Hematopoietic multipotent progenitor cell treated with erythropoietin and hydrocortisone succinate and interleukin-3 and kit ligand, for 4 days (in vitro differentiated cells): ENCODE measurements at regions not wholly inside any gene's neighbourhood (a gene's known extent, or its start where the extent isn't known, plus 50 kb on each side); places are given as distances from the start of the nearest gene placed in this dataset.
"Not testable (repeated sequence)": the region's sequence is repeated elsewhere in the genome, so short reads cannot be mapped to it uniquely, and the experiment has no call there.

Experiments used
- DNase-seq: peaks from one replicate; pipeline ENCODE4 v3.0.0-alpha.2; 2015

DNA sequence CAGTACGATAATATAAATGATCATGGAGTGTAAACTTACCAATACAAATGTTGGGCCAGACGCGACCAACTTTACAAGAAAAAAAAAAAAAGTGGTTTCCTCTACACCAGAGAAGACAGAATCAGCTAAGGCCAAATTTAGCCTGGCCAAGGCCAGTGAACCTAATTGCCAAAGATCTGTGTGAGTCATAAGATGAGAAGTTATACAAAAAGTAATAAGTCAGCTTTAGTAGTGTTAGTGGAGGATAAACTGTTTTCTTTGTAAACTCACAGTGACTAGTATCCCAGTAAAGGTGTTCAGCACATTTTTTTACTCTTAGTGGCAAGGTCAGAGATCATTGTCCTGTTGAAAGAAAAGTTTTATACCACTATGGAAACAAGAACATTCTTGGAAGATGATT is 531.4 kb upstream of the TECRL start:
- no peak for DNase-seq

DNA sequence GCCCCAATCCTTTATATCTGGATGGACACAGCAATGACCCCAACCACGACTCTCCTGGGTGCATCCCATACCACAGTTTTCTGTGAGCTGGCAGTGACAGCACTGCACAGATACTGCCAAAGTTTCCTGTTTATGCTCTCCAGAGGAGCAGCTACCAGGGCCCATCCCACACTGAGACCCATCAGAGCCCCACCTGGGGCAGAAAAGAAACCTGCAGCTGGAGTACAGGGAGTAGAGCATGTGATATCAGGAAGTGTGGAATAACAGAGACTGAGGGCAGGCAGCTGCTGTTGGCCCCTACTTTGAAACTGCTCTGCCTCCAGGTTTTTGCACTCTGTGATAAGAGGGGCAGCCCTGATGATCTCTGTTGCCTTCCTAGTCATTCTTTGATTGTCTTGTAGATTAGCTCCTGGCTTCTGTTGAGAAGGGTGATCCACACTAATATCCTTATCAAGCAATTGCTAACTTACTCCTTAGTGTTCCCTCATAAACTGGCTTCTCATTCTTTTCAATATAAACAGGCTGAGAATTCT is 526.3 kb upstream of the TECRL start:
- no peak for DNase-seq

- no peak for DNase-seq
Observed at GRCh38 chr4:64911846-64912245, 502.6 kb upstream of the TECRL start.

GRCh38 chr4:64903986-64904385 is 494.7 kb upstream of the TECRL start:
- DNase-seq = no peak

GRCh38 chr4:64899563-64899962 is 490.3 kb upstream of the TECRL start:
- DNase-seq = no peak

- DNase-seq = not testable (repeated sequence)
Observed at GRCh38 chr4:64899030-64899429, 489.8 kb upstream of the TECRL start.

DNA sequence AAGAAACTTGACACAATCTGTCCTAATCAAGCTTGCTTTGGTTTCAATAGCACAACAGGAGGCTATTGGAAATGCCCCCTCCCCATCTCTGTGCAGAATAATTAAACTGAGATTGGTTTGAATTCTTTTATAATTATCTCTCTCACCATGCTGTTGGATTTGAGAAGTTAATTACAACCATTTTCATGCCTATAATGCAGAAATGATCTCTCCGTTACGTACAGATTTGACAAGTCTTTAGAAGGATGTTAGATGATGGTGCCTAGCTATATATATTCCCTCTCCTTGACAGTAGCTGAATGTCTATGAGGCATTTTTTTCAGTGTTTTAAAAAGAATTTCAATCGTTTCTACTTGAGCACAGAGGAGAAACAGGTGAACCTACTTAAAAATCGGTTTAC is 488.4 kb upstream of the TECRL start:
- DNase-seq = no peak

- DNase-seq = no peak
Observed at GRCh38 chr4:64895031-64895430, 485.8 kb upstream of the TECRL start.

GRCh38 chr4:64893205-64893604 is 484.0 kb upstream of the TECRL start:
- DNase-seq = no peak

GRCh38 chr4:64889906-64890610 is 480.8 kb upstream of the TECRL start:
- DNase-seq = no peak

GRCh38 chr4:64883087-64883807 is 474.0 kb upstream of the TECRL start:
- DNase-seq = no peak

DNA sequence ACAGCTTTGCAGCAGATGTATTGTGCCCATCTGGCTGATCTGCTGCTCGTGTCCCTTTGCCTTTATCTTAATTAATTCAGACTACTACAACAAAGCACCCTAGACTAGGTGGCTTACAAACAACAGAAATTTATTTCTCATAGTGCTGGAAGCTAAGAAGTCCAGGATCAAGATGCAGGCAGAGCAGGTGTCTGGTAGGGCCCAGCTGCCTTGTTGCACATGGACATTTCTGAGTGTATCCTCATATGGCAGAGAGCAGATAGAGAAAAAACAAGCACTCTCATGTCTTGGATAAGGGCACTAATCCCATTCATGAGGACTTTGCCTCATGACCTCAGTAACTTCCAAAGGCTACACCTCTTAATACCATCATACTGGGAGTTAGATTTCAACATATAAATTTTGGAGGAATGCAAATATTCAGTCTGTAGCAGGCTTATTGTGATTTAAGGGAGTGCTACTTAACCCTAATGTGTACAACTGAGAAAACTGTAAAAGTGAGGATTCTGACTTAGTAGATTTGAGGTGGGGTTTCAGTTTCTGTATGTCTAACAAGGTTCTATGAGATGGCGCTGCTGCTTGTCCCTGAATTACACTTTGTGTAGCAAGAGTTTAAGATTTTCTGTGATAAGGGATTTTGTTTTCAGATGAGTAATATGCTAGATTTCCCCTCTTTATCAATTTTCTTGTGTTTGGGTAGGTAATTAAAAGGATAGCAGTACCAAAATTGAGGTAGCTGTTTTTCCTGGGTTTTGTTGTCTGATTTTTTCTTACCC is 473.2 kb upstream of the TECRL start:
- DNase-seq = no peak

GRCh38 chr4:64880557-64880956 is 471.3 kb upstream of the TECRL start:
- DNase-seq = no peak

DNA sequence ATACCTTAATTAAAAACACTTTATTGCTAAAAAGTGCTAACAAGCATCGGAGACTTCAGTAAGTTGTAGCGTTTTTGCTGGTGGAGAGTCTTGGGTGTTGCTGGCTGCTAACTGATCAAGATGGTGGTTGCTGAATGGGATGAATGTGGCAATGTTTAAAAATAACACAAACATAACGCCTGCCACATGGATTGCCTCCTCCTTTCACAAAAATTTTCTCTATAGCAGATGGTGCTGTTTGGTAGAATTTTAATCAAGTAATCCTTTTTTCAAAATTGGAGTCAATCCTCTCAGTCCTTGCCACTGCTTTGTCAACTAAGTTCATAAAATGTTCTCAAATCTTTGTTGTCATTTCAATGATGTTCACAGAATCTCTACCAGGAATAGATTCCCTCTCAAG is 466.8 kb upstream of the TECRL start:
- no peak for DNase-seq

- DNase-seq = no peak
Observed at GRCh38 chr4:64870558-64870957, 461.3 kb upstream of the TECRL start.

DNA sequence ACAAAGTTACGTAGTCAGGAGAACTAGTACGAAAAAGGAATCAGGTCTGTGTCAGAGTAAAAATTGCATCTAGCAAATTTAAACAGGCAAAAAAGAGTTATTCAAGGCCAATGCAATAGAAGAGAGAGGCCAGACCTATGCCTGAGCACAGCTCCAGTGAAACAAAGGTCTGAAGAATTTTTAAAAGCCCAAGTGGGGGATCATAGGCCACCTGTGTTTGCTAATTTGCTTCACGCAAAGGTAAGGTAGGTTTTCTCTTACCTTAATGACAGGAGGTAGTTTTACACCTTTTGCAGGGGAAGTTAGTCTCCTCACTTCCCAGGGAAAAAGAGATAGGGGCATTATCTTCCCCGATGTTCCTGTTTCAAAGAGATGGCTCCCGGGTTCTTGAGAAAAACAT is 448.6 kb upstream of the TECRL start:
- DNase-seq = no peak

GRCh38 chr4:64857198-64857597 is 447.9 kb upstream of the TECRL start:
- no peak for DNase-seq

DNA sequence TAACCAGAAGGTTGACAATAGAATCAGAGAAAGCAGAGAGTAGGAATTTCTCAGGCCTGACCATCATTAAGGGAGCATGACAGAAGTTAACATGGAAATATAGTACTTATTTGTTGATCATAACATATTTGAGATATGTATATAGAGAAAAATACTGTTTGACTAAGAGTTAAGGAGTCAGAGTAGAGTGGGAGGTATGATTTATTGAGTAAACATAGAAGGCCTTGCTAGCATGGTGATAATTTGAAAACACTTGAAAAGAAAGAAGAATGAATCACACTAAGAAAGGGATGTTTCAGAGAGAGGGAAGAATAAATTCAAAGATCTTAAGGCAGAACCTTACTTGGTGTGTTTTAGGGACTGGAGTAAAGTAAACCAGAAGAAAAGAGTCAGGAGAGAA is 437.2 kb upstream of the TECRL start:
- no peak for DNase-seq

DNA sequence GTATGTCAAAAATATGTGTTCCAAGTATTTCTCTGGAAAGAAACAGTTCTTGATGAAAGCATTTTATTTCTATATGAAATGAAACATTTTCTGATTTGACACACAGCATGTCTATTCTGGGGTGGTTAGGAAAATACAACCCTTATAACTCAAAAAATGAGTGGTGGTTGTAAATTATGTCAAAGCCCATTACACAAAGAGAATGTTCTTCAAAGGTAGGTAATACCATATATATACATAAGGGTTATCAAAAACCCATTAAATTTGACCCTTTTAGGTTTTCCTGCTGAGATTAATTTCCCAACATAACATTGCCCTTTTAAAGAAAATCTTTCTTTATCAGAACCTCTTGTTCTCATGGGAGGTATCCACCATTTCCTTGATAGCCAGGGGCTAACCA is 420.5 kb upstream of the TECRL start:
- DNase-seq = no peak

DNA sequence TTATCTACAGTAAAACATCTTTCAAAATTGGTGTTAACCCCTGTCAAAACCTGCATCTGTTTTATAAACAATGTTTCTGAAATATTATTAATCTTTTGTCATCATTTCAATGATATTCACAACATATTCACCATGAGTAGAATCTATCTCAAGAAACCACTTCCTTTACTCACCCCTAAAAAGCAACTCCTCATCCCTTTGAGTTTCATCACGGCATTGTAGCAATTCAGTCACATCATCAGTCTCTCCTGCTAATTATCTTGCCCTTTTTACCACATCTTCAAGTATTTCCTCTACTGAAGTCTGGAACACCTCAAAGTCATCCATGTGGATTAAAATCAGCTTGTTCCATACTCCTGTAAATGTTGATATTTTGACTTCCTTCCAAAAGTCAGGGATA is 415.3 kb upstream of the TECRL start:
- no peak for DNase-seq

- no peak for DNase-seq
Observed at GRCh38 chr4:64822405-64822804, 413.2 kb upstream of the TECRL start.

DNA sequence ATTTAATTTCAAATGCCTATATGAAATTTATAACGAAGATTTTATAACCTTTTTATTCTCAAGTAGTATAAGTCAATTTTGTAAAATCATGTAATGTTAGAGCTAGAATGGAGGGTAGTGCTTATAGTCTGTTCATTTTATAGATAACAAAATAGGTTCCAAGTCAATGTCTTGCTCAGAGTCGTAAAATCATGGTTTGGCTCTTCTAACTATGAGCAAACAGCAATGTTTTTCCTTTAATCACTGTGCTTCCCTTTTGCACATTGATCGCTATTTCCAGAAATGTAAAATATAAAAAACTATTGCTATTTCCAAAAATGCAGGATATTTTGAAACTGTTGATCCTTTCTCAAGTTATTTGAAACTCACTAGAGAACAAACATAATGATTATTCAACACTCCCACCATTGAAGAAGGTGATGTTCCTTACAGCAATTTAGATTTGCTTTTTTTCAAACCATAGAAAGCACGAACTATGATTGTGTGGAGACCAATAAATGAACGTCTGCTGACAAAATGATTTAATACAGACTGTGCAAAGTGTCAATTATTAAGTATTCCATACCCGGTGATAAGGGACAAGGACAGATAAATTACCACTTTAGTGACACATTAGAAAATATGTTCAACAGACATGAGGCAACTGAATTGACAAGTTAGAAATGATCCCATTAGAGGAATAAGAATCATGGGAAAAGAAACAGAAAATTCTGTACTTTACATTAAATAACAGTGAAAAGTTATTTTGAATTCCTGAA is 412.1 kb upstream of the TECRL start:
- DNase-seq = no peak

- no peak for DNase-seq
Observed at GRCh38 chr4:64814616-64815015, 405.4 kb upstream of the TECRL start.
